IMR-90 (cell line): ENCODE measurements at regions not wholly inside any gene's neighbourhood (a gene's known extent, or its start where the extent isn't known, plus 50 kb on each side); places are given as distances from the start of the nearest gene placed in this dataset.

ENCODE experiments used
- ATAC-seq: fragments of 200-7000 bp; cut with Tn5 transposase; 2 replicates; pipeline ENCODE4 v1.9.1; 2020; ENCODE audit warnings: low read depth, mild to moderate bottlenecking, moderate library complexity
- BruUV-seq: library from RNA; stranded (reverse); fragments of 400-500 nt; replicated peaks from 2 replicates; lab custom pipeline; 2021; lab: Mats Ljungman, UMichigan
- CTCF ChIA-PET: fragments of 300-600 bp; formaldehyde crosslinking; extraction: SDS; loops from one replicate; lab custom pipeline; 2021; ENCODE audit warnings: antibody characterized with exemption; lab: Yijun Ruan, JAX
- POLR2A ChIA-PET: fragments of 300-600 bp; sonication (Branson Sonifier 250); formaldehyde crosslinking; loops from one replicate; lab custom pipeline; 2022; ENCODE audit warnings: antibody characterized with exemption; ENCODE audit not compliant: unreplicated experiment; lab: Charles Lee
- DNase-seq: peaks from one replicate; pipeline ENCODE4 v3.0.0; 2013
- H2AFZ ChIP-seq: replicated peaks from 2 replicates; pipeline ENCODE3; 2013; ENCODE audit warnings: low read length, mild to moderate bottlenecking; ENCODE audit not compliant: poor library complexity
- H2AK5ac ChIP-seq: 2 replicates; pipeline ENCODE4 v1.6.1; 2013; ENCODE audit warnings: low read depth, low read length, inconsistent platforms
- H2AK9ac ChIP-seq: replicated peaks from 2 replicates; pipeline ENCODE3; 2013; ENCODE audit warnings: mild to moderate bottlenecking, low read depth, low read length, moderate library complexity; ENCODE audit not compliant: poor library complexity
- H2BK120ac ChIP-seq: 2 replicates; pipeline ENCODE4 v1.6.1; 2013; ENCODE audit warnings: low read depth, low read length, inconsistent platforms
- H2BK15ac ChIP-seq: 3 replicates; pipeline ENCODE4 v1.6.1; 2013; ENCODE audit warnings: low read depth, low read length, inconsistent platforms
- H2BK20ac ChIP-seq: 2 replicates; pipeline ENCODE4 v1.6.1; 2013; ENCODE audit warnings: low read depth, mild to moderate bottlenecking, inconsistent platforms, low read length, moderate library complexity
- H2BK5ac ChIP-seq: 2 replicates; pipeline ENCODE4 v1.6.1; 2013; ENCODE audit warnings: mild to moderate bottlenecking, low read depth, low read length, inconsistent platforms; ENCODE audit not compliant: poor library complexity, severe bottlenecking
- H3K14ac ChIP-seq: replicated peaks from 2 replicates; pipeline ENCODE4 v1.6.1; 2013; ENCODE audit warnings: low read depth, low read length, inconsistent platforms
- H3K18ac ChIP-seq: 2 replicates; pipeline ENCODE4 v1.6.1; 2013; ENCODE audit warnings: low read depth, low read length, control low read depth
- H3K23ac ChIP-seq: 2 replicates; pipeline ENCODE4 v1.6.1; 2013; ENCODE audit warnings: low read depth, low read length, inconsistent platforms
- H3K27ac ChIP-seq: 2 replicates; pipeline ENCODE4 v1.5.1; 2013; ENCODE audit warnings: mild to moderate bottlenecking, control low read depth, low read length; ENCODE audit not compliant: insufficient read depth
- H3K27me3 ChIP-seq: 2 replicates; pipeline ENCODE4 v1.6.1; 2013; ENCODE audit warnings: low read length; ENCODE audit not compliant: control insufficient read depth, insufficient read depth
- H3K36me3 ChIP-seq: 2 replicates; pipeline ENCODE4 v1.6.1; 2013; ENCODE audit warnings: low read length, mixed read lengths; ENCODE audit not compliant: control insufficient read depth, insufficient read depth
- H3K4ac ChIP-seq: 2 replicates; pipeline ENCODE4 v1.6.1; 2013; ENCODE audit warnings: low read depth, low read length, inconsistent platforms
- H3K4me1 ChIP-seq: 2 replicates; pipeline ENCODE4 v1.6.1; 2013; ENCODE audit warnings: low read length, mixed read lengths; ENCODE audit not compliant: control insufficient read depth, insufficient read depth
- H3K4me2 ChIP-seq: 2 replicates; pipeline ENCODE4 v1.6.1; 2013; ENCODE audit warnings: low read depth, mild to moderate bottlenecking, control low read depth, low read length, moderate library complexity
- H3K4me3 ChIP-seq: 2 replicates; pipeline ENCODE4 v1.5.1; 2013; ENCODE audit warnings: low read depth, mild to moderate bottlenecking, control low read depth, low read length, moderate library complexity; ENCODE audit not compliant: insufficient read depth
- H3K56ac ChIP-seq: 2 replicates; pipeline ENCODE4 v1.6.1; 2013; ENCODE audit warnings: low read length, inconsistent platforms; ENCODE audit not compliant: insufficient read depth; ENCODE audit errors: extremely low read depth
- H3K79me1 ChIP-seq, 2 experiments: 2 replicates each; pipeline ENCODE4 v1.6.1; 2013; ENCODE audit warnings: low read length in 2 of 2, inconsistent platforms in 1 of 2, low read depth in 1 of 2
- H3K9ac ChIP-seq: 2 replicates; pipeline ENCODE4 v1.6.1; 2013; ENCODE audit warnings: low read depth, low read length, control low read depth
- H3K9me1 ChIP-seq: 2 replicates; pipeline ENCODE4 v1.6.1; 2013; ENCODE audit warnings: low read length, inconsistent platforms; ENCODE audit not compliant: insufficient read depth
- H3K9me3 ChIP-seq: 2 replicates; pipeline ENCODE4 v1.6.1; 2013; ENCODE audit warnings: low read length; ENCODE audit not compliant: control insufficient read depth, insufficient read depth
- H4K20me1 ChIP-seq: 2 replicates; pipeline ENCODE4 v1.6.1; 2013; ENCODE audit warnings: low read length, inconsistent platforms; ENCODE audit not compliant: insufficient read depth
- H4K5ac ChIP-seq: 2 replicates; pipeline ENCODE4 v1.6.1; 2013; ENCODE audit warnings: mild to moderate bottlenecking, low read depth, low read length, control low read depth
- H4K8ac ChIP-seq, 2 experiments: 2 replicates each; pipeline ENCODE4 v1.6.1; 2013; ENCODE audit warnings: low read depth in 2 of 2, low read length in 2 of 2, control low read depth in 1 of 2, inconsistent platforms in 1 of 2
- H4K91ac ChIP-seq: 2 replicates; pipeline ENCODE4 v1.6.1; 2013; ENCODE audit warnings: low read depth, low read length, inconsistent platforms; ENCODE audit not compliant: insufficient read depth
- CEBPB ChIP-seq: IDR thresholded peaks from 2 replicates; pipeline ENCODE4 v1.6.1; 2012; ENCODE audit warnings: low read depth, low read length, improper control_type of control experiment
- USF2 ChIP-seq: fragments of 150-350 bp; IDR thresholded peaks from 2 replicates; pipeline ENCODE4 v1.6.1; 2017; ENCODE audit warnings: mild to moderate bottlenecking, antibody characterized with exemption, low read length, low read depth
- dilution Hi-C: fragments of 300-500 bp; cut with HindIII; formaldehyde crosslinking; loops from one replicate; pipeline ENCODE4 v1.14.3; 2018; ENCODE audit warnings: low sequenced_read_pairs; ENCODE audit not compliant: unreplicated experiment
- in situ Hi-C: fragments of 300-500 bp; cut with MboI; formaldehyde crosslinking; loops from 3 replicates; pipeline ENCODE4 v1.14.3; 2019; ENCODE audit warnings: low sequenced_read_pairs, inconsistent platforms, mixed read lengths
- intact Hi-C: fragments of 100-400 bp; cut with micrococcal nuclease; formaldehyde crosslinking; loops from 2 replicates; pipeline ENCODE4 v1.10.0; 2022

GRCh38 chr7:81468526-81468925 lies 301.3 kb downstream of the HGF start:
- no peak overlapping the region for H4K91ac ChIP-seq
- no peak overlapping the region for H2BK20ac ChIP-seq
- H3K9me3 ChIP-seq = no peaks in the 10 kb centered on the region
- no peak for TF ChIP-seq USF2
- TF ChIP-seq CEBPB = no peak
- no peak overlapping the region for H3K4me2 ChIP-seq
- H3K4ac ChIP-seq = no peak overlapping the region
- no peaks in the 10 kb centered on the region for H4K20me1 ChIP-seq
- no peak overlapping the region for H2BK120ac ChIP-seq
- H3K14ac ChIP-seq = no peak overlapping the region
- no peak overlapping the region for H2BK15ac ChIP-seq
- in situ Hi-C loops = loop anchor here (25.0 kb wide), 1 partner anchor 1031 kb away; no protein-coding TSS in a partner anchor
- H3K27me3 ChIP-seq = no peaks in the 10 kb centered on the region
- intact Hi-C loops = no loop called here
- no peak overlapping the region for H3K27ac ChIP-seq
- ChIA-PET CTCF (interaction anchor here (1.8 kb wide), 1 partner anchor 11 kb away, joined by 6 read pairs; no protein-coding TSS in a partner anchor), POLR2A (no interaction called here)
- no peak overlapping the region for H3K56ac ChIP-seq
- no peak overlapping the region for H3K23ac ChIP-seq
- no peaks in the 10 kb centered on the region for H3K9me1 ChIP-seq
- H3K9ac ChIP-seq = no peak overlapping the region
- H3K18ac ChIP-seq = no peak overlapping the region
- dilution Hi-C loops = no loop called here
- no peaks in the 10 kb centered on the region for H3K4me1 ChIP-seq
- H2AK5ac ChIP-seq = no peak overlapping the region
- H3K79me1 ChIP-seq = no peaks in the 10 kb centered on the region
- H2BK5ac ChIP-seq = no peak overlapping the region
- ATAC-seq (no peak), DNase-seq (no peak)
- no peak overlapping the region for H3K4me3 ChIP-seq
- no peak overlapping the region for H2AFZ ChIP-seq
- H4K5ac ChIP-seq = no peak overlapping the region
- H2AK9ac ChIP-seq = no peak overlapping the region
- BruUV-seq = no TSS peak
- no peaks in the 10 kb centered on the region for H3K36me3 ChIP-seq
- H4K8ac ChIP-seq = no peak overlapping the region
